GM23338 (cell line): ENCODE measurements at regions not wholly inside any gene's neighbourhood (a gene's known extent, or its start where the extent isn't known, plus 50 kb on each side); places are given as distances from the start of the nearest gene placed in this dataset.

Experiments
- CTCF ChIP-seq, 2 experiments: fragments of 200-600 bp in 1 of 2; sonication (generic) in 1 of 2; conservative IDR thresholded peaks; 2 replicates each; pipeline versions ENCODE4 v1.5.1 to v1.6.1; 2016 to 2017; ENCODE audit warnings: antibody characterized with exemption in 2 of 2, low read depth in 2 of 2, mild to moderate bottlenecking in 2 of 2, moderate library complexity in 1 of 2
- EZH2phosphoT487 ChIP-seq: fragments of 200-600 bp; sonication (generic); IDR thresholded peaks from one replicate; pipeline ENCODE4 v1.8.1; 2018; ENCODE audit warnings: antibody characterized with exemption; ENCODE audit not compliant: unreplicated experiment
- JUNB ChIP-seq: IDR thresholded peaks from one replicate; pipeline ENCODE4 v1.6.1; 2016; ENCODE audit warnings: antibody characterized with exemption; ENCODE audit not compliant: unreplicated experiment
- REST ChIP-seq: IDR thresholded peaks from one replicate; pipeline ENCODE4 v1.6.1; 2018; ENCODE audit warnings: antibody characterized with exemption; ENCODE audit not compliant: unreplicated experiment

- no peak for TF ChIP-seq CTCF (conservative IDR thresholded peaks at IDR 0.05; ENCODE audit: low read depth in 2 of 2)
- TF ChIP-seq JUNB, result no peak
- TF ChIP-seq EZH2phosphoT487, result no peak
- no peak for TF ChIP-seq REST
Observed at GRCh38 chr15:45910671-45911070, 275.8 kb downstream of the SQOR start.
